Activated naive CD8-positive, alpha-beta T cell treated with anti-CD3 and anti-CD28 coated beads, Interleukin-2, amount 10 ng/mL, durations not matched to agents 7 days and 5 days (primary cell): ENCODE measurements at regions not wholly inside any gene's neighbourhood (a gene's known extent, or its start where the extent isn't known, plus 50 kb on each side); places are given as distances from the start of the nearest gene placed in this dataset.
"Not testable (repeated sequence)": the region's sequence is repeated elsewhere in the genome, so short reads cannot be mapped to it uniquely, and the experiment has no call there.

Source experiments
- ATAC-seq: fragments of 150-1000 bp; cut with Tn5 transposase; one replicate; pipeline ENCODE4 v1.10.0; 2021; ENCODE audit warnings: low read depth, moderate library complexity
- POLR2A ChIA-PET: fragments of 350-600 bp; sonication (Branson Sonifier 250); formaldehyde crosslinking; loops from one replicate; lab custom pipeline; 2021; ENCODE audit warnings: antibody characterized with exemption; lab: Charles Lee
- DNase-seq: peaks from one replicate; pipeline ENCODE4 v3.0.0; 2021
- H3K27ac Mint-ChIP-seq: one replicate; pipeline ENCODE4 v1.8.0; 2022; ENCODE audit warnings: mild to moderate bottlenecking, mixed read lengths
- H3K27me3 Mint-ChIP-seq: one replicate; pipeline ENCODE4 v1.8.0; 2022; ENCODE audit warnings: mild to moderate bottlenecking, moderate library complexity, mixed read lengths
- H3K36me3 Mint-ChIP-seq: one replicate; pipeline ENCODE4 v1.8.0; 2021; ENCODE audit warnings: mild to moderate bottlenecking, mixed read lengths
- H3K4me1 Mint-ChIP-seq: one replicate; pipeline ENCODE4 v1.8.0; 2021; ENCODE audit warnings: mixed read lengths
- H3K4me3 Mint-ChIP-seq: one replicate; pipeline ENCODE4 v1.8.0; 2022; ENCODE audit warnings: mild to moderate bottlenecking, moderate library complexity, mixed read lengths
- H3K9me3 Mint-ChIP-seq: one replicate; pipeline ENCODE4 v1.8.0; 2021; ENCODE audit warnings: mixed read lengths

DNA sequence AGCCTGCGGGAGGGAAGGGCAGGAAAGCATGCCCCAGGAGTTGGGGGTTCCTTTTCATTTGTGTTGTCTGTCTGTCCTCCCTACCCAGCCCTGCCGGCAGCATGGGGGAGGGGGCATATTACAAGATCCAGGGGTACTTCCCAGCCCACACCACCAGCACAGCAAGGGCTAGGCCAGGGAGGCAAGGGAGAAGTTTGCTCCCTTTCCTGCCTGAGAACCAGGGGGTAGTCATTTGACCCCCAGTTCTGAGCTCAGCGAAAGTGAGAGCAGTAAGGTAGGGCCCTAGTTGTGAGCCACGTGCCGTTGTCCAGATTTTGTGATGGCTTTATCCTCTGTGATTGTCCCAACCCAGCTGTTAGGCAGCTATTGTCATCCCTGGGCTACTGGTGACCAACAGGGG is 364.7 kb downstream of the BCL11B start:
- no peak for ATAC-seq
- H3K4me3 Mint-ChIP-seq, result no peak overlapping the region
- peaks cover 4% of the 10 kb centered on the region for H3K4me1 Mint-ChIP-seq
- no peak overlapping the region for H3K27ac Mint-ChIP-seq
- POLR2A ChIA-PET, result no interaction called here
- H3K9me3 Mint-ChIP-seq, result no peaks in the 10 kb centered on the region
- peaks cover 2% of the 10 kb centered on the region for H3K27me3 Mint-ChIP-seq
- H3K36me3 Mint-ChIP-seq, result no peaks in the 10 kb centered on the region
- DNase-seq, result no peak

DNA sequence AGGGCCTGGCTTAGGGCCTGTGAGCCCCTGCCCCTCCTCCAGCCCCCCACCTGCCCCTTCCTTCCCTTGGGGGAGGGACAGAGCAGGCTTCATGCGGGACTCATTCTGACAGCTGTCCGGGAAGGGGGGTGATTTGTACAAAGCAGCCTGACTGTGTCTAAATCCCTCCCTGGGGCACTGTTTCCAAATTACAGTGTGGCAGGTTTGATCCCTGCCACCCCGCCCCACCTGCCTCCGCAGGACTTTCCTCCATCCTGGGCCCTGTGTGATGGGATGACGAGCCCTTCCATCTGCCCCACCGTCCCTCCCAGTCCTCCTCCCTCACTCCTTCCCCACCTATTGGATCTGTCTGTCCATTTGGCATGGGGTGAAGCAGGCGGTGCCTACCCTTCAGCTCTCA is 363.9 kb downstream of the BCL11B start:
- peaks cover under 1% of the 10 kb centered on the region for H3K27me3 Mint-ChIP-seq
- no peak for DNase-seq
- no peaks in the 10 kb centered on the region for H3K36me3 Mint-ChIP-seq
- H3K9me3 Mint-ChIP-seq, result no peaks in the 10 kb centered on the region
- no peak for ATAC-seq
- POLR2A ChIA-PET, result no interaction called here
- peaks cover 12% of the 10 kb centered on the region for H3K4me1 Mint-ChIP-seq
- no peak overlapping the region for H3K4me3 Mint-ChIP-seq
- H3K27ac Mint-ChIP-seq, result no peak overlapping the region

DNA sequence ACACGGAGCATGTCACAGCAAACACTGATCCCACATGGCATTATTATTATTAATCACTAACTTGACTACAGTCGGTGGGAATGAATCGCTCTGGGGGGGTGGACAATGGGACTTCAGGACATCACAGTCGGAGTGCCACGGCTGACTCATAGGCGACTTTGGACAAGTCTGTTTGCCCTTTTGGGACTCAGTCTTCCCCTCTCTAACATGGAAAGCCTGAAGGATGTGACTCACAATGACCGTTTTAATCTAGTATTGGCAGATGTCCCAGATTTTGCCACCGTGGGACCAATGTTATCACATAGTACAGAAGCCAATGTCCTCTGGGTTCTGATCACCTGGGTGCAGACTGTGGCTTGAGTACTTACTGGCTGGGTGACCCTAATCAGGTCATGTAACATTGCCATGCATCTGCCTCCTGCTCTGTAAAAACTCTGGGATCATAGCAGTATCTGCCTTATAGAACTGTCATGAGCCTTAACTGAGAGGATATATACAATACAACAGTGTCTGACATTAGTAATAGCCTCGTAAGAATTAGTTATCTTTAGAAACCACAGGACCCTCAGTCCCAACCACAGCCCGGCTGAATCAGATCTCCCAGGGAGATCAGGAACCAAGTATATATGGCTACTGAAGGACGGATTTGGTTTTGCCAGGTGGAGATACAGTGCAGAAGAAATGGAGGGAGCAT is 362.6 kb downstream of the BCL11B start:
- Mint-ChIP-seq H3K36me3 (no peaks in the 10 kb centered on the region), H3K4me3 (no peak overlapping the region), H3K9me3 (no peaks in the 10 kb centered on the region), H3K27me3 (peaks cover 3% of the 10 kb centered on the region), H3K4me1 (peaks cover 20% of the 10 kb centered on the region), H3K27ac (no peak overlapping the region)
- ATAC-seq (no peak), DNase-seq (no peak)
- POLR2A ChIA-PET, result no interaction called here

GRCh38 chr14:98910061-98910460 is 361.9 kb downstream of the BCL11B start:
- Mint-ChIP-seq H3K36me3 (no peaks in the 10 kb centered on the region), H3K4me1 (peaks cover 20% of the 10 kb centered on the region), H3K4me3 (no peak overlapping the region), H3K27me3 (peaks cover 3% of the 10 kb centered on the region), H3K9me3 (no peaks in the 10 kb centered on the region), H3K27ac (no peak overlapping the region)
- DNase-seq (no peak), ATAC-seq (no peak)
- POLR2A ChIA-PET, result no interaction called here

DNA sequence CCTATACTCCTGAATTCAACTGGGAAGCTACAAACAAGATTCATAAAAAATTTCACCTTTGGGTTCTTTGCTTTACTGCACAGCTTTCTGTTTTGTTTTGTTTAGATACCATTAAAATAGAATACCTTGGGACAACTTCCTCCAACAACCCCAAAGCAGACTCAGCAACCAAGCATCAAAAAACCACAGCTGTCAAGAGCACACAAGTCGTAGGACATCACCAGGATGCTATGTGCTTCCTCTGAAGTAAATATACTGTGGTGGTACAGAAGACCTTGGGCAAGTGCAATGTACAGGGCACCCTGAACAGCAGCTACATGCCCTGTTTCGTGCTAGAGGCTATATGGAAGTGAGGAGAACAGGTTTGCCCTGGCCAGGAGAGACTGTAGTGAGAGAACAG is 359.3 kb downstream of the BCL11B start:
- peak overlapping the region; percentile 33 for H3K27ac Mint-ChIP-seq
- DNase-seq, result no peak
- POLR2A ChIA-PET, result interaction anchor here (0.7 to 1.7 kb wide), 5 partner anchors 19 to 357 kb away, joined by 3 to 6 read pairs (median 3); no protein-coding TSS in a partner anchor
- no peaks in the 10 kb centered on the region for H3K9me3 Mint-ChIP-seq
- peaks cover 3% of the 10 kb centered on the region for H3K27me3 Mint-ChIP-seq
- no peak overlapping the region for H3K4me3 Mint-ChIP-seq
- peak; percentile 96 for ATAC-seq
- peaks cover 25% of the 10 kb centered on the region for H3K4me1 Mint-ChIP-seq
- no peaks in the 10 kb centered on the region for H3K36me3 Mint-ChIP-seq

GRCh38 chr14:98913967-98914650 is 357.9 kb downstream of the BCL11B start:
- H3K4me1 Mint-ChIP-seq, result peaks cover 25% of the 10 kb centered on the region
- peaks cover 3% of the 10 kb centered on the region for H3K27me3 Mint-ChIP-seq
- H3K36me3 Mint-ChIP-seq, result no peaks in the 10 kb centered on the region
- no peaks in the 10 kb centered on the region for H3K9me3 Mint-ChIP-seq
- peak overlapping the region; percentile 76 for H3K27ac Mint-ChIP-seq
- no peak for ATAC-seq
- POLR2A ChIA-PET, result interaction anchor here (1.2 kb wide), 1 partner anchor 46 kb away, joined by 3 read pairs; no protein-coding TSS in a partner anchor
- H3K4me3 Mint-ChIP-seq, result no peak overlapping the region
- DNase-seq, result no peak

DNA sequence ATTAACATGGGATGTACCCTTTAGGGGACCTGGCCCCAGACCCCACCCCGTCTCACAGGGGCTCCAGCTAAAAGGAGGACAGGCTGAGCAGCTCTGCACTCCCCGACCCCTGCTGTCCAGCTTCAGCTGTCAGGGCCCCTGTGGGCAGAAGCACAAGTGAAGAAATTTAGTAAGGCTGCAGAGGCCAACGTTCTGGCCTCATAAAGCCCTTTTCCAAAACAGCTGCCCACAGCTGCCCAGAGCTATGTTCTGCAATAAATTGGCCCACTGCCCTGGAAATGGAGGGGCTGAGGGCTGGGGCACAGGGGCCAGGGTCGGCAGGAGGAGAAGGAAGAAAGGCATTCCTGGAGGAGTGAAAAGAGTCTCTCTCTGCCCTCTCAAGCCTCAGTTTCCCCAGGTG is 357.1 kb downstream of the BCL11B start:
- Mint-ChIP-seq H3K4me1 (peaks cover 22% of the 10 kb centered on the region), H3K9me3 (peaks cover 1% of the 10 kb centered on the region), H3K27ac (no peak overlapping the region), H3K27me3 (peaks cover 3% of the 10 kb centered on the region), H3K4me3 (no peak overlapping the region), H3K36me3 (peaks cover 1% of the 10 kb centered on the region)
- ATAC-seq (no peak), DNase-seq (peak; percentile 2)
- POLR2A ChIA-PET, result no interaction called here

DNA sequence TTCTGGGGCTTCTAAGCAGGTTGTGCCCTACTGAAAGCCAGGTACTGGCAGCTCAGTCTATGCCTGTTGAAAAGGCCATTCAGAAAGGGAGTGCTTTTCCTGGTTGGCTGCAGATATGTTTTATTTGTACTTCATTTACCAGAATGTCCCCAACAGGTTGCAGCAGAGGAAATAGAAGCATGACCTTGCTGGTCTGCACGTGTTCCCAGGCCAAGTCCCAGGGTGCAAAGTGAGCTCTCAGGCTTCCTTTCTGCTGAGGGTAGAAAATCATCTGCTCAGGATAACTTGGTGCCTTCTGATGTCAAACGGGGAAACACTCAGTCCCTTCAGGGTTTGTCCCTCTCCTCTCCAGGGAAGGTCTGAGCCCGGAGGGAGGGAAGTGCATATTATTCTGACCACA is 356.4 kb downstream of the BCL11B start:
- H3K4me1 Mint-ChIP-seq, result peaks cover 22% of the 10 kb centered on the region
- ATAC-seq, result no peak
- peak; percentile 3 for DNase-seq
- H3K27ac Mint-ChIP-seq, result no peak overlapping the region
- POLR2A ChIA-PET, result no interaction called here
- peaks cover 1% of the 10 kb centered on the region for H3K36me3 Mint-ChIP-seq
- H3K27me3 Mint-ChIP-seq, result peaks cover 3% of the 10 kb centered on the region
- no peak overlapping the region for H3K4me3 Mint-ChIP-seq
- H3K9me3 Mint-ChIP-seq, result peaks cover 1% of the 10 kb centered on the region

DNA sequence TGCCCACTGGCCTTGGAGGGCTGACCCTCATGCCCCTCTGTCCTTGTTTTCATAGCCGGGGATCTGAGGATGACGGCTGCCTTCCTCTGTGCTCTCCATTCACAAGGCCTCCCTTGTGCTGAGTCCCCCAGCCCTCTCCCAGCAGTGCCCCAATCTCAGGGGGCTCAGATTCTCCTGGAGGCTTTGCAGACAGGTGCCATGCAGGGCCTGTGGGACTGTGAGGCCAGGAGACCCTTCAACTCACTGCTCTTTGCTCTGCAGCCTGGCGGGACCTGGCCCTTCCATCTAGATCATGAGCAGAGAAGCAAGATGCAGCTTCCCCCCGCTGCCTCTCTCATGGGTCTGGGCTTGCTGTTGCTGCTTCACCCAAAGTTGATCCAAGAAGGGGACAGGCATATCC is 356.0 kb downstream of the BCL11B start:
- peaks cover 4% of the 10 kb centered on the region for H3K9me3 Mint-ChIP-seq
- peaks cover 3% of the 10 kb centered on the region for H3K27me3 Mint-ChIP-seq
- no peak overlapping the region for H3K4me3 Mint-ChIP-seq
- H3K4me1 Mint-ChIP-seq, result peaks cover 22% of the 10 kb centered on the region
- no peak for ATAC-seq
- POLR2A ChIA-PET, result no interaction called here
- peaks cover 1% of the 10 kb centered on the region for H3K36me3 Mint-ChIP-seq
- DNase-seq, result peak; percentile 17
- no peak overlapping the region for H3K27ac Mint-ChIP-seq

DNA sequence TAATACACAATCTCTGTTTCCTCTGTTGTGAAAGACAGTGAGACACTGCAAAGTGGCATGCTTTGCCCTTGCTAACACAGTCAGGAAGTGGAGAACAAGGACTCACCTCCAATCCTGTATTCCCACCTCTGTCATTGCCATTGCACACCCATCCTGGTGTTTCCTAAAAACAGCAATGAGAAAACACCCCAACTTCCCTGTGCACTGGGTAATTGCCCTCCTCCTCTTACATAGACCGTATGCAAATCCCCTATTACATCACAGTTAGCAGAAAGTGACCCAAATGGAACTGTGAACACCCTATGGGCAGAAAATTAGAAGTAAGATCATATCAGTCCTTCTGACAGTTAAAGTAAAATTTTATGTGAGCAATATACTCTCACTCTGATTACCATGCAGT is 355.5 kb downstream of the BCL11B start:
- DNase-seq (no peak), ATAC-seq (no peak)
- H3K4me3 Mint-ChIP-seq, result no peak overlapping the region
- POLR2A ChIA-PET, result no interaction called here
- peaks cover 4% of the 10 kb centered on the region for H3K9me3 Mint-ChIP-seq
- H3K4me1 Mint-ChIP-seq, result peaks cover 22% of the 10 kb centered on the region
- H3K27ac Mint-ChIP-seq, result no peak overlapping the region
- H3K36me3 Mint-ChIP-seq, result peaks cover 1% of the 10 kb centered on the region
- peaks cover 3% of the 10 kb centered on the region for H3K27me3 Mint-ChIP-seq

GRCh38 chr14:98919434-98919833 is 352.6 kb downstream of the BCL11B start:
- Mint-ChIP-seq H3K27me3 (no peaks in the 10 kb centered on the region), H3K27ac (no peak overlapping the region), H3K4me1 (peaks cover 4% of the 10 kb centered on the region), H3K4me3 (no peak overlapping the region), H3K36me3 (peaks cover 4% of the 10 kb centered on the region), H3K9me3 (peaks cover 12% of the 10 kb centered on the region)
- POLR2A ChIA-PET, result no interaction called here
- DNase-seq (no peak), ATAC-seq (no peak)

- H3K27me3 Mint-ChIP-seq, H3K27ac Mint-ChIP-seq, H3K36me3 Mint-ChIP-seq, H3K4me3 Mint-ChIP-seq, DNase-seq, ATAC-seq, POLR2A ChIA-PET: not testable (repeated sequence)
- H3K4me1 Mint-ChIP-seq, result peaks cover 10% of the 10 kb centered on the region
- peaks cover 12% of the 10 kb centered on the region for H3K9me3 Mint-ChIP-seq
These were observed 350.7 kb downstream of the BCL11B start for GRCh38 chr14:98921306-98921705.

- Mint-ChIP-seq H3K36me3 (peaks cover 4% of the 10 kb centered on the region), H3K4me3 (no peak overlapping the region)
These were observed 348.4 kb downstream of the BCL11B start for GRCh38 chr14:98923596-98923995.

GRCh38 chr14:98924046-98924445 is 348.0 kb downstream of the BCL11B start:
- Mint-ChIP-seq H3K9me3 (peaks cover 12% of the 10 kb centered on the region), H3K27me3 (no peaks in the 10 kb centered on the region), H3K36me3 (peaks cover 5% of the 10 kb centered on the region), H3K4me3 (no peak overlapping the region), H3K27ac (no peak overlapping the region), H3K4me1 (peaks cover 10% of the 10 kb centered on the region)
- POLR2A ChIA-PET, result no interaction called here
- DNase-seq (no peak), ATAC-seq (no peak)

More at GRCh38 chr14:98923596-98923995, 348.4 kb downstream of the BCL11B start:
- peaks cover 12% of the 10 kb centered on the region for H3K9me3 Mint-ChIP-seq
- no peak overlapping the region for H3K27ac Mint-ChIP-seq
- peaks cover 10% of the 10 kb centered on the region for H3K4me1 Mint-ChIP-seq
- POLR2A ChIA-PET, result no interaction called here
- no peaks in the 10 kb centered on the region for H3K27me3 Mint-ChIP-seq
- DNase-seq (no peak), ATAC-seq (no peak)
